GM12891 (cell line): ENCODE measurements at regions not wholly inside any gene's neighbourhood (a gene's known extent, or its start where the extent isn't known, plus 50 kb on each side); places are given as distances from the start of the nearest gene placed in this dataset.

ENCODE experiments used
- PAX5 ChIP-seq: IDR thresholded peaks from 2 replicates; pipeline ENCODE4 v1.6.1; 2011; ENCODE audit warnings: low read length, moderate library complexity, mild to moderate bottlenecking; ENCODE audit not compliant: insufficient read depth, severe bottlenecking
- POLR2A ChIP-seq: IDR thresholded peaks from 2 replicates; pipeline ENCODE4 v1.6.1; 2011; ENCODE audit warnings: low read depth, low read length, control low read depth
- POLR2AphosphoS5 ChIP-seq: IDR thresholded peaks from 2 replicates; pipeline ENCODE4 v1.6.1; 2011; ENCODE audit warnings: low read depth, low read length, control low read depth
- SPI1 ChIP-seq: IDR thresholded peaks from 2 replicates; pipeline ENCODE4 v1.6.1; 2011; ENCODE audit warnings: low read depth, low read length, control low read depth
- TAF1 ChIP-seq: IDR thresholded peaks from 2 replicates; pipeline ENCODE4 v1.6.1; 2011; ENCODE audit warnings: low read depth, low read length, control low read depth

- TF ChIP-seq POLR2A (no peak), TAF1 (no peak), POLR2AphosphoS5 (no peak), PAX5 (no peak), SPI1 (no peak)
Observed at GRCh38 chr5:156169495-156169894, 157.5 kb upstream of the SGCD start.
